NCI-H2171 treated with DMSO at 0.1 percent for 48 hours (cell line): ENCODE measurements at regions not wholly inside any gene's neighbourhood (a gene's known extent, or its start where the extent isn't known, plus 50 kb on each side); places are given as distances from the start of the nearest gene placed in this dataset.

Experiments used
- DNase-seq: peaks from one replicate; lab custom pipeline; 2025; lab: John Stamatoyannopoulos, UW

DNA sequence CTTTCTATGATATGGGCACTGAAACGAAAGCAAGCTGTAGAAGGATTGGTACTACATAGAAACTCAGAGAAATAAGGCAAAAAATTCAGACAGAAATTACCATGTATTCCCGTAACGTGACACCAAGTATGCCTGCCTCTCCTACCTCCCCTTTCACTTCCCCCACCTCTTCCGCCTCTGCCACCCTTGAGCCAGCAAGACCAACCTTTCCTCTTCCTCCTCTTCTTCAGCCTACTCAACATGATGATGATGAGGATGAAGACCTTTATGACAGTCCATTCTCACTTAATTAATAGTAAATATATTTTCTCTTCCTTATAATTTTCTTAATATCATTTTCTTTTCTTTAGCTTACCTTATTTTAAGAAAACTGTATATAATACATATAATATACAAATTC lies 188.1 kb upstream of the VGLL2 start:
- no peak for DNase-seq

DNA sequence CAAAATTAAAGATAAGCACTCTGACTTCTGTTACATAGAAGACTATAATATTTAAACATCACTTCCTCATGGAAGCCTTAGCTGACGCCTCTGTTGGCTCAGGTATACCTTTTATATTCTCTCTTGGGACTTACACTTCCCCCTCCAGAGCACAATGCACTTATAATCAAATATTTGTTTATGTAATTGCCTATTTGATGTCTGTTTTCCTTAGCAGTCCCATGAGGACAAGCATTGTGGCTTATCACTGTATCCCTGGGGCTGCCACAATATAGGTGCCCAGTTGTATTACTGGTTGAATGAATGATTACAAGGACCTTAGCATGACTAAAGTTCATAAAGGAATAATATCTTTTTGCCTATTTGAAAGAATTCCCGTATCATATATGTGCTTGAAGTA lies 186.7 kb upstream of the VGLL2 start:
- no peak for DNase-seq

- DNase-seq = no peak
These were observed 185.4 kb upstream of the VGLL2 start for GRCh38 chr6:117079951-117080350.

DNA sequence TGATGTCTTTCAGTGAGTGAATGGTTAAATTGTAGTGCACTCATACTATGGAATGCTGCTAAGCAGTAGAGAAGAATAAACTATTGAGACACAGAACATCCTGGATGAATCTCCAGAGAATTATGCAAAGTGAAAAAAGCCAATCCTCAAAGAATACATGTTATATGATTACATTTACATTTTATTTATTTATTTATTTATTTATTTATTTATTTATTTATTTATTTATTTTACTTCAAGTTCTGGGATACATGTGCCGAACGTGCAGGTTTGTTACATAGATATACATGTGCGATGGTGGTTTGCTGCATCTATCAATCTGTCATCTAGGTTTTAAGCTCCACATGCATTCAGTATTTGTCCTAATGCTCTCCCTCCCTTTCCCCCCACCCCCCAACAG lies 175.8 kb upstream of the VGLL2 start:
- DNase-seq = no peak

- no peak for DNase-seq
These were observed 155.2 kb upstream of the VGLL2 start for GRCh38 chr6:117110146-117110545.

DNA sequence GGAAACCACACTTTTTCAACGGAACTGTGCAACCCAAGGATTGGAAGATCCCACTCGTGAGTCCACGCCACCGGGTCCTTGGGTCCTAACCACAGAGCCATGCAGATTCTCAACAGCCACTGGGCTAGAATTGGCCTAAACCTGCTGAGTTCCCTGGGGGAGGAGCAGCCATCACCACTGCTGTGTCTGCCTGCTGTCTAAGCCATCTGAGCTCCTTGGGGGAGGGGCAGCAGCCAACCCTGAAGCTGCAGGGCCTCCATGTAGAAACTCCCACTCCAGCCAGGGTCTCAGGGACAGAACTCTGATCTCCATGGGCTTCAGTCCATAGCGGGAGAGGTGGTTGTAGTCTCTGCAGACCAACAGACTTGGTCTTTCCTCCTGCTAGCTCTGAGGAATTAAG lies 154.6 kb upstream of the VGLL2 start:
- no peak for DNase-seq

- no peak for DNase-seq
These were observed 147.7 kb upstream of the VGLL2 start for GRCh38 chr6:117117652-117118051.

DNA sequence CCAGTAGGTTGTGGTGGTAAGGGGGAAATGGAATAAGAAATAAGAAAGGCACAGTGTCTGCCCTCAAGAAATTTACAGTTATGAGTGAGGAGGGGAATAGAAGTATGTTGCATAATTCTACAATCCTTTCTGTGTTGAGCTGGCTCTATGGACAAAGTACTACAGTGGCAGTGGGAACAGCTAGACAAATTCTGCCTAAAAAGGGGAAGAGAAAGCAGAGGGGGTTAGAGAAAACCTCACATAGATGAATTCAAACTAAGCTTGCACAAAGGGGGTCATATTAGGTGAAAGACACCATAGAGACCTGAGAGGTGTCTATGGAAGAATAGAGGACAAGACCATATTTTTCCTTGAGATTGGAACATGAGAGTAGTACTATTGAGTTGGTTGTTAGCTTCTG lies 146.9 kb upstream of the VGLL2 start:
- DNase-seq = no peak

GRCh38 chr6:117126213-117126612 lies 139.1 kb upstream of the VGLL2 start:
- DNase-seq = no peak

DNA sequence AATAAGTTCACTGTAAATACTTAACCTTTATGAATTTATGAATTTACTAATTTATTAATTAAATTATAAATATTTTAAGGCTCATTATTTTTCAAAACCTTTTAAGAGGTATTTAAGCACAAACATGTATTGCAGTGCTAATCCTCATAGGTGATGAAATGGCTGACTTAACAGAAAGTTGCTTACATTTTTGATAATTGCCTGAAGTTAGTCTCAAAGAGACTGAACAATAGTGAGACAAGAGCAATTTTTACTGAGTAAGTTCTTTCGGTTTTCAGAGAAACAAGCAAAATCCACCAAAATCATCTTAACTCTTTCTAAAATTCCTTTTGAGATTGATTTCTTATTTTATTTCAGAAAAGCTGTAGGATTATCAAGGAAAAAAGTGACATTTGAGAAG lies 137.3 kb upstream of the VGLL2 start:
- DNase-seq = no peak

GRCh38 chr6:117130125-117130524 lies 135.2 kb upstream of the VGLL2 start:
- DNase-seq = no peak

DNA sequence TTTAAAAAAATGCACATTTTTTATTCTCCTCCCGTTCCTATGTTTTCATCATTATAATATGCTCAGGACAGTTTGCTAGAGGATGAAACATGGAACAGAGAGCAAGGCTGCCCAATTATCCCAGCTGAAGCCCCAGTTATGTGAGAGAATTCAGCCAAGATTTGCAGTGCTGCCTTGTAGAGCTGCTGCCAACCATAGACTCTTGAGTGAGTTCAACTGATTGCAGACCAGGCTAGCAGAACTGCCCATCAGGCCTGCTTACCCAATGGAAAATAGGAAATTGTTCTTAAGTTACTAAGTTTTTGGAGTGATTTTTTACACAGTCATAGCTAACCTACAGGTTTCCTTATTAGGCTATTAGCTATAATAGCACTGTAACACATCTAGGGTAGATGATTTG lies 128.7 kb upstream of the VGLL2 start:
- DNase-seq = no peak

GRCh38 chr6:117137711-117138110 lies 127.6 kb upstream of the VGLL2 start:
- no peak for DNase-seq

- DNase-seq = no peak
These were observed 126.9 kb upstream of the VGLL2 start for GRCh38 chr6:117138425-117138824.

DNA sequence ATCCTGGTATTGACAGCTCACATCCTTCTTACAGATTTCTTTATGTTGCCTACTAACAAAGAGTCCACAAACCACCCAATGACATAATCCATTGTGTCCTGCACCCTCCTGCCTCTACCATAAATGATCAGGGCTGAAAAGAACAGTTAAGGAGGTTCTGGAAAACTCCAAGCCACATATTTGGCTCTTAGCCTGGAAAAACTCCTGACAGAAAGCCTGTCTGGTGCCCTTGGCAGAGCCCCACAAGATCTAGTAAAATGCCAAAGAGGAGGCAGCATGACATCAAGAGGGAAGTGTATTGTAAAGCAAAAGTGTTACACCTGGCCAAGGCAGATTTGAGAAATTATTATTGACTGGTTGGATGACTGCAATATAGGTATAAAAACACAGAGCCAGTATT lies 126.4 kb upstream of the VGLL2 start:
- DNase-seq = no peak

DNA sequence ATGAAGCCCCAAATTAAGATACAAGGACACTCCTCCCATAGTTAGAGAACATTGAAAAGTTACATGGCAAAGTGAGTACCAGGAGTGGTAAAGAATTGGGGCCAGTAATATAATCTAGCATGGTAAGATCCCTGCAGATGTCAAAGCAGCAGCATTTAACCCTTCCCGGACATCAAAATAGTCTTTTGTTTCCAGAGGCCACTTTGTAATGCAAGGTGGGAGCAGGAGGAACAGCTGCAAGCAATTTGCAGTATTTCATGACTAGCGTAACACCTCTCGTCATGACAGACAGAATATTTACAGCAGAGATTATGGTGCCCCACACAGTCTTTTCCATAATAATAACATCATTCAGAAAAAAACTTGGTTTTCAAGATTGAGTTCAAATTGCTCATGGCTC lies 123.2 kb upstream of the VGLL2 start:
- DNase-seq = no peak

- no peak for DNase-seq
These were observed 122.4 kb upstream of the VGLL2 start for GRCh38 chr6:117142995-117143394.

GRCh38 chr6:117143647-117144046 lies 121.7 kb upstream of the VGLL2 start:
- no peak for DNase-seq

- DNase-seq = no peak
These were observed 119.4 kb upstream of the VGLL2 start for GRCh38 chr6:117145940-117146339.

DNA sequence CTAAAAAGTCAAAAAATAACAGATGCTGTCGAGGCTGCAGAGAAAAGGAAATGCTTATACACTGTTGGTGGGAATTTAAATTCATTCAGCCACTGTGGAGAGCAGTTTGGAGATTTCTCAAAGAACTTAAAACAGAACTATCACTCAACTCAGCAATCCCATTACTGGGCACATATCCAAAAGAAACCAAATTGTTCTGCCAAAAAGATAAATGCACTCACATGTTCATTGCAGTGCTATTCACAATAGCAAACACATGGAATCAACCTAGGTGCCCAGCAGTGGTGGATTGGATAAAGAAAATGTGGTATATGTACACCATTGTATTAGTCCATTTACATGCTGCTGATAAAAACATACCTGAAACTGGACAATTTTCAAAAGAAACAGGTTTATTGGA lies 116.0 kb upstream of the VGLL2 start:
- DNase-seq = no peak

DNA sequence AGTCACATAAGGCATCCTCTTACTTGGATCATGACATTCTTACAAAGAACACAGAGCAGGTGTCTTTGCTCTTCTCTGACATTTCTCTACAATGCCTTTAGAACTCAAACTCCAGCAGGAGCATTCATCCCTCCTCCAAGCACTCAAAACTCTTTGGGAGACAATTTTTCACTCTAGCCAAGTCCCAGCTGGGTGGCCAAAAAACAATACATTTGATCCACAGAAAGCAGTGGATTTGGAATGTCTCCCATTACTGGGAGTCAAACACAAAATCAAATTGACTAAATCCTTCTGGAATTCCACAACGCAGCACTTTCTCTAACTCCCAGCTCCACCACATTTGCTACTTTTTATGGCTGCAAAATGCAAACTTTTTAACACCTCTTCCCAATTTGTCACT lies 108.6 kb upstream of the VGLL2 start:
- no peak for DNase-seq

DNA sequence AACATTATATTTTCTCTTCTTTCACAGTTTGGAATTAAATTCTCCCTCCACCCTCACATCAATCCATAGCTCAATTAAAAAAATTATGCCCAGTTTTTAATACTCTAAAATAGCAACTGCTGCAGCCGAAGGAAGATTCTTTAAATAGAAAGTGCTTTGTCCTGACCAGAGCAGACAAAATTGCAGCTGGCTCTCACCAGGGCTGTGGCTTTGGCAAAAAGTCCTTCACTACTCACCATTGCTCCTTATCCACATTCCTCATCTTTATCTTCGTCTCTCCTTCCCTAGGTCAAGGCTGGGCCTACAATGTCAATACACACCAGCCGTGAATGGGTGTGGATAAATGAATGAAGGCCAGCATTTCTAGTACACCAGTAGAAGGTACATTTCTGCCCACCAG lies 107.9 kb upstream of the VGLL2 start:
- no peak for DNase-seq

DNA sequence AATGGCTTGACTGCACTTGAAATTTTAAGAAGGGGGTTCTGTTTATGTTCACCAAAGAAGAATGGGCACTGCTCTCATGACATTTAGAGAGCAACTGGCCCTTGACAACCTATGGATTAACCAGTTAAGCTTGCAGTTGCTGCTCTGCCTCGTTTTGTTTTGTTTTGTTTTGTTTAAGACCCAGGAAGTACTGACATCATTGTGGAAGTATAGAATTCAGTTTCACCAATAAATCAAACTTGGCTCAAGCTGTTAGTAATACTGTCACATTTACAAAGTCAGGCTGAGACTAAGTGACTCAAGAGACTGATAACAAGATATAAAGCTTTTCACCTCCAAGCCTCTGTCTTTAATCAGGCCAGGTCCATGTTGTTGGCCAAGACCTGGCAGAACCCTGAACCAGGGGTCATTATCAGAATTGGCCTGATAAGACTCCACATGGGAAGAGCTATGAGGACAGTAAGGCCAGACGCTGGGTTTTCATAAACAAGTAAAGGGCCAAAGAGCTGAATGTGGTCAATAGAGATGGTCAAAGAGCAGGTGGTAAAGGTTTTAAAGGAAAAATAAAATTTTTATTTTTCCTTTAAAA lies 99.4 kb upstream of the VGLL2 start:
- DNase-seq = no peak

DNA sequence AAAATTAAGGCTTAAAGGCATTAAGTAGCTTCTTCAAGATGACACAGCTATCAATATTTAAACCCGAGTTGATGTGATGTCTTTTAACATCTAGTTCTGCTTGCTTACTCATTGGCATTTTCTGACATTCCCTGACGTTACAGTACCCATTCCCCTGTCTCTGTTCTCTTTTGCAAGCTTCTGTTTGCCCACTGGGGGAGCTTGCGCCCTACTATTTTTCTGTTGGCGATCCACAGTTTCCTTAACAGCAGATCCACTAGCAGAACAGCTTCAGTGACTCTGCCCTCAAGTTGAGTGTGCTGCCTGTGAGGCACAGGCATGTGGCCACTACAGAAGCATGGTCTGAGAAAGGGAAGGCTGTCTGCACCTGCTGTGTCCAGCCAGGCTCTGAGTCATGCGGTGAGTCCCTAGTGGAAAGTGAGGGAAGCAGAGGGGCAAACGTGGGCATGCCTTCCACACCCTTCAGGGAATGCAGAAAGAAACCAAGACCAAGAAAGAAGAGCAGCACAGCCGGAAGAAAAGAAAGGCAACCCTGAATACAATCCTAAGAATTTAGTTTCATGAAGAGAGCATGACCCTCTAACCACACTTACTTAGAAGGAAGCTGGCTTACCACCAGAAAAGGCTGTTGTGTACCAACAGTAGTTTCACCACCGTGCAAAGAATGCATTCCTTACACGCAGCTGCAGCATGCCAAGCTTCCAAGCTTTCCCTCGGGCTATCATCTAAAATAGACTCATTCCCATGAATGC lies 97.7 kb upstream of the VGLL2 start:
- DNase-seq = no peak
